GM12891 (cell line): ENCODE measurements at regions not wholly inside any gene's neighbourhood (a gene's known extent, or its start where the extent isn't known, plus 50 kb on each side); places are given as distances from the start of the nearest gene placed in this dataset.

Experiments
- DNase-seq: peaks from one replicate; pipeline ENCODE4 v3.0.0; 2011; ENCODE audit warnings: low spot score; ENCODE audit not compliant: insufficient read length
- FAIRE-seq: peaks from 2 replicates; lab custom pipeline; 2011; peaks lifted over from hg19 to GRCh38; lab: Jason Lieb, UNC
- PAX5 ChIP-seq: IDR thresholded peaks from 2 replicates; pipeline ENCODE4 v1.6.1; 2011; ENCODE audit warnings: low read length, moderate library complexity, mild to moderate bottlenecking; ENCODE audit not compliant: insufficient read depth, severe bottlenecking
- POLR2A ChIP-seq: IDR thresholded peaks from 2 replicates; pipeline ENCODE4 v1.6.1; 2011; ENCODE audit warnings: low read depth, low read length, control low read depth
- POLR2AphosphoS5 ChIP-seq: IDR thresholded peaks from 2 replicates; pipeline ENCODE4 v1.6.1; 2011; ENCODE audit warnings: low read depth, low read length, control low read depth
- POU2F2 ChIP-seq: IDR thresholded peaks from 2 replicates; pipeline ENCODE4 v1.6.1; 2011; ENCODE audit warnings: low read depth, mild to moderate bottlenecking, control low read depth, low read length, moderate library complexity
- SPI1 ChIP-seq: IDR thresholded peaks from 2 replicates; pipeline ENCODE4 v1.6.1; 2011; ENCODE audit warnings: low read depth, low read length, control low read depth
- TAF1 ChIP-seq: IDR thresholded peaks from 2 replicates; pipeline ENCODE4 v1.6.1; 2011; ENCODE audit warnings: low read depth, low read length, control low read depth

GRCh38 chr2:225104971-225105370, 62.7 kb upstream of the DOCK10 start:
- FAIRE-seq (no peak), DNase-seq (no peak)
- no peak for TF ChIP-seq SPI1
- no peak for TF ChIP-seq POU2F2
- no peak for TF ChIP-seq PAX5
- no peak for TF ChIP-seq TAF1
- no peak for TF ChIP-seq POLR2AphosphoS5
- no peak for TF ChIP-seq POLR2A

- DNase-seq = no peak
- no peak for FAIRE-seq
- TF ChIP-seq POLR2AphosphoS5 = no peak
- TF ChIP-seq PAX5 = no peak
- TF ChIP-seq POLR2A = no peak
- TF ChIP-seq SPI1 = no peak
- TF ChIP-seq POU2F2 = no peak
- no peak for TF ChIP-seq TAF1
These were observed 62.1 kb upstream of the DOCK10 start for GRCh38 chr2:225104321-225104720.

GRCh38 chr2:225103737-225104141, 61.5 kb upstream of the DOCK10 start:
- no peak for TF ChIP-seq SPI1
- FAIRE-seq (no peak), DNase-seq (no peak)

- DNase-seq (no peak), FAIRE-seq (no peak)
- TF ChIP-seq POLR2A (no peak), SPI1 (no peak), POLR2AphosphoS5 (no peak), PAX5 (no peak), TAF1 (no peak), POU2F2 (no peak)
These were observed 58.6 kb upstream of the DOCK10 start for GRCh38 chr2:225100856-225101294.

- DNase-seq = no peak
- no peak for TF ChIP-seq POLR2AphosphoS5
- no peak for TF ChIP-seq POLR2A
- TF ChIP-seq SPI1 = no peak
- TF ChIP-seq POU2F2 = no peak
- TF ChIP-seq TAF1 = no peak
- no peak for TF ChIP-seq PAX5
- FAIRE-seq = no peak
These were observed 58.0 kb upstream of the DOCK10 start for GRCh38 chr2:225100269-225100668.

GRCh38 chr2:225097035-225097434, 54.8 kb upstream of the DOCK10 start:
- no peak for DNase-seq
- TF ChIP-seq SPI1 = no peak
- TF ChIP-seq POU2F2 = no peak
- no peak for TF ChIP-seq POLR2AphosphoS5
- TF ChIP-seq TAF1 = no peak
- FAIRE-seq = no peak
